DND-41 (cell line): ENCODE measurements at regions not wholly inside any gene's neighbourhood (a gene's known extent, or its start where the extent isn't known, plus 50 kb on each side); places are given as distances from the start of the nearest gene placed in this dataset.

Experiments used
- EZH2 ChIP-seq: IDR thresholded peaks from 3 replicates; pipeline ENCODE4 v1.6.1; 2012; ENCODE audit warnings: borderline replicate concordance, low read depth, mild to moderate bottlenecking, moderate library complexity, low read length, inconsistent platforms; ENCODE audit not compliant: severe bottlenecking
- TF ChIP-seq, protein P1 (sequence below): IDR thresholded peaks from 2 replicates; pipeline ENCODE4 v1.5.1; 2012; ENCODE audit warnings: borderline replicate concordance, low read length, moderate library complexity, mild to moderate bottlenecking; ENCODE audit not compliant: poor library complexity, severe bottlenecking; ENCODE audit errors: extremely low read depth

- TF ChIP-seq, protein P1, sequence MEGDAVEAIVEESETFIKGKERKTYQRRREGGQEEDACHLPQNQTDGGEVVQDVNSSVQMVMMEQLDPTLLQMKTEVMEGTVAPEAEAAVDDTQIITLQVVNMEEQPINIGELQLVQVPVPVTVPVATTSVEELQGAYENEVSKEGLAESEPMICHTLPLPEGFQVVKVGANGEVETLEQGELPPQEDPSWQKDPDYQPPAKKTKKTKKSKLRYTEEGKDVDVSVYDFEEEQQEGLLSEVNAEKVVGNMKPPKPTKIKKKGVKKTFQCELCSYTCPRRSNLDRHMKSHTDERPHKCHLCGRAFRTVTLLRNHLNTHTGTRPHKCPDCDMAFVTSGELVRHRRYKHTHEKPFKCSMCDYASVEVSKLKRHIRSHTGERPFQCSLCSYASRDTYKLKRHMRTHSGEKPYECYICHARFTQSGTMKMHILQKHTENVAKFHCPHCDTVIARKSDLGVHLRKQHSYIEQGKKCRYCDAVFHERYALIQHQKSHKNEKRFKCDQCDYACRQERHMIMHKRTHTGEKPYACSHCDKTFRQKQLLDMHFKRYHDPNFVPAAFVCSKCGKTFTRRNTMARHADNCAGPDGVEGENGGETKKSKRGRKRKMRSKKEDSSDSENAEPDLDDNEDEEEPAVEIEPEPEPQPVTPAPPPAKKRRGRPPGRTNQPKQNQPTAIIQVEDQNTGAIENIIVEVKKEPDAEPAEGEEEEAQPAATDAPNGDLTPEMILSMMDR, result no peak
- TF ChIP-seq EZH2, result no peak
Observed at GRCh38 chr2:128601298-128602037, 282.8 kb upstream of the HS6ST1 start.
